ENCODE measurements at regions not wholly inside any gene's neighbourhood (a gene's known extent, or its start where the extent isn't known, plus 50 kb on each side); places are given as distances from the start of the nearest gene placed in this dataset.

DNA sequence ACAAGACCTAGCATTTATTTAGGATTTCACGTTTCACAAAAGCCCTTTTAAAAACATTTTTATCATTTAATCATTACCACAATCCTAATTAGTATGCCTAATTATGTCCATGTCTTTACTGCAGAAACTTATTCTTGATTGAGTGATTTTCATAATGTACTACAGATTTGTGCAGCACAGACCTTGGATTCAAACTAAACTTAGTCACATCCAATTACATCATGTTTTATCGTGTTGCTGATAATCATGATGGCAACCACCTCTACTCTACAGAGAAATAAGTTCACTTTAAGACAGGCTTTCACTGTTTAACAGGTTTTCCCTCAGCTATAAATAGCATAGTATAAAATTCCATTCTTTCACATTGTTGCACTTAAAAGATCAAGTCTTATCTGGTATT is 240.9 kb upstream of the RFC3 start:
- TF ChIP-seq CTCF (IDR thresholded peaks at IDR 0.05; ENCODE audit: low read depth, low read length): no peak
- H3K27me3 ChIP-seq (ENCODE audit: control insufficient read depth, insufficient read depth, low read length): no peaks in the 10 kb centered on the region
- CTCF ChIA-PET: no interaction called here
- no peaks in the 10 kb centered on the region for H3K9me3 ChIP-seq (ENCODE audit: control insufficient read depth, insufficient read depth, low read length)
- POLR2A ChIA-PET: no interaction called here
- DNase-seq (ENCODE audit: low read depth, low spot score): no peak
- no peak overlapping the region for H3K27ac ChIP-seq (ENCODE audit: low read depth, low read length)
- H3K4me3 ChIP-seq (ENCODE audit: low read depth, low read length): no peak overlapping the region

GRCh38 chr13:33578786-33579185 is 239.2 kb upstream of the RFC3 start:
- H3K9me3 ChIP-seq (ENCODE audit: control insufficient read depth, insufficient read depth, low read length): no peaks in the 10 kb centered on the region
- H3K4me3 ChIP-seq (ENCODE audit: low read depth, low read length): no peak overlapping the region
- H3K27ac ChIP-seq (ENCODE audit: low read depth, low read length): no peak overlapping the region
- ChIA-PET POLR2A (no interaction called here), CTCF (no interaction called here)
- DNase-seq (ENCODE audit: low read depth, low spot score): no peak
- no peak for TF ChIP-seq CTCF (IDR thresholded peaks at IDR 0.05; ENCODE audit: low read depth, low read length)
- H3K27me3 ChIP-seq (ENCODE audit: control insufficient read depth, insufficient read depth, low read length): no peaks in the 10 kb centered on the region

- no peak for TF ChIP-seq CTCF (IDR thresholded peaks at IDR 0.05; ENCODE audit: low read depth, low read length)
- H3K27me3 ChIP-seq (ENCODE audit: control insufficient read depth, insufficient read depth, low read length): no peaks in the 10 kb centered on the region
- no peak overlapping the region for H3K27ac ChIP-seq (ENCODE audit: low read depth, low read length)
- ChIA-PET CTCF (interaction anchor here (0.8 kb wide), 1 partner anchor 142 kb away, joined by 3 read pairs; no protein-coding TSS in a partner anchor), POLR2A (no interaction called here)
- no peak for DNase-seq (ENCODE audit: low read depth, low spot score)
- H3K9me3 ChIP-seq (ENCODE audit: control insufficient read depth, insufficient read depth, low read length): no peaks in the 10 kb centered on the region
- H3K4me3 ChIP-seq (ENCODE audit: low read depth, low read length): no peak overlapping the region
Measured at GRCh38 chr13:33582121-33582520, 235.8 kb upstream of the RFC3 start.

DNA sequence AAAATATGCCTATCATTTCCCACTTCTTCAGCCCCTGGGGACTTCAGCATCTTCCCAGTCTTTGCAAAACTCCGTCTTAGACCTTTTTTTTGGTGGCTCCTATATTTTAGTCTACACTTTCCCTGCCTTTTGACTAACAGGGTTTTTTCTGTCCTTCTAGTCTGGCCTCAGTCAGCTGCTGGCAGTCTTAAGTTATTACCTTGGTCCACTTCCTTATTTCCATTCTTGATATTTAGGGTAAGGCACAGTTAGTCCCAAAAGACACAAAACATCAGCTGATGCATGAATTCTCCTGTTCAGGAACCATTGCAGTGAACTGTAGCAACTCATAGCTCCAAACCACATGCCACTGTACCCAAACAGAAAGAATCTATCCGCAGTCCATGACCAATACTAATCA is 234.6 kb upstream of the RFC3 start:
- no peak for DNase-seq (ENCODE audit: low read depth, low spot score)
- no peak overlapping the region for H3K27ac ChIP-seq (ENCODE audit: low read depth, low read length)
- H3K4me3 ChIP-seq (ENCODE audit: low read depth, low read length): no peak overlapping the region
- no peaks in the 10 kb centered on the region for H3K27me3 ChIP-seq (ENCODE audit: control insufficient read depth, insufficient read depth, low read length)
- TF ChIP-seq CTCF (IDR thresholded peaks at IDR 0.05; ENCODE audit: low read depth, low read length): no peak
- POLR2A ChIA-PET: no interaction called here
- CTCF ChIA-PET: no interaction called here
- H3K9me3 ChIP-seq (ENCODE audit: control insufficient read depth, insufficient read depth, low read length): no peaks in the 10 kb centered on the region

GRCh38 chr13:33590936-33591335 is 227.0 kb upstream of the RFC3 start:
- H3K9me3 ChIP-seq (ENCODE audit: control insufficient read depth, insufficient read depth, low read length): no peaks in the 10 kb centered on the region
- CTCF ChIA-PET: no interaction called here
- DNase-seq (ENCODE audit: low read depth, low spot score): no peak
- H3K27ac ChIP-seq (ENCODE audit: low read depth, low read length): no peak overlapping the region
- TF ChIP-seq CTCF (IDR thresholded peaks at IDR 0.05; ENCODE audit: low read depth, low read length): no peak
- H3K27me3 ChIP-seq (ENCODE audit: control insufficient read depth, insufficient read depth, low read length): no peaks in the 10 kb centered on the region
- POLR2A ChIA-PET: no interaction called here
- no peak overlapping the region for H3K4me3 ChIP-seq (ENCODE audit: low read depth, low read length)

Data from AG04450 (cell line).